ENCODE measurements at regions not wholly inside any gene's neighbourhood (a gene's known extent, or its start where the extent isn't known, plus 50 kb on each side); places are given as distances from the start of the nearest gene placed in this dataset.

GRCh38 chr2:217724471-217724870 is 278.3 kb downstream of the TNS1 start:
- intact Hi-C loops (cut with DNase I) = no loop called here
- no peak for DNase-seq (ENCODE audit: low spot score)

- no peak for DNase-seq (ENCODE audit: low spot score)
- intact Hi-C loops (cut with DNase I) = no loop called here
Observed at GRCh38 chr2:217723981-217724380, 278.8 kb downstream of the TNS1 start.

- DNase-seq (ENCODE audit: low spot score) = no peak
- intact Hi-C loops (cut with DNase I) = no loop called here
Observed at GRCh38 chr2:217722883-217723472, 279.8 kb downstream of the TNS1 start.

- DNase-seq (ENCODE audit: low spot score) = no peak
- intact Hi-C loops (cut with DNase I) = loop anchor here in 1 of 2 donors (10.0 kb wide), 1 partner anchor 203 kb away; no protein-coding TSS in a partner anchor
Observed at GRCh38 chr2:217717646-217718045, 285.1 kb downstream of the TNS1 start.

GRCh38 chr2:217715484-217715883 is 287.3 kb downstream of the TNS1 start:
- no peak for DNase-seq (ENCODE audit: low spot score)
- intact Hi-C loops (cut with DNase I) = loop anchor here in 1 of 2 donors (10.0 kb wide), 1 partner anchor 201 kb away; no protein-coding TSS in a partner anchor

- intact Hi-C loops (cut with DNase I) = loop anchor here in 1 of 2 donors (5.0 to 10.0 kb wide), 3 partner anchors 200 to 1032 kb away; partner anchors contain the start of gene IGFBP5
- peak; percentile 91 for DNase-seq (ENCODE audit: low spot score)
Observed at GRCh38 chr2:217714287-217714751, 288.5 kb downstream of the TNS1 start.

- intact Hi-C loops (cut with DNase I) = loop anchor here in 1 of 2 donors (5.0 to 10.0 kb wide), 3 partner anchors 199 to 1031 kb away; partner anchors contain the start of gene IGFBP5
- DNase-seq (ENCODE audit: low spot score) = peak; percentile 91
Observed at GRCh38 chr2:217713395-217714286, 289.2 kb downstream of the TNS1 start.

GRCh38 chr2:217712431-217712830 is 290.4 kb downstream of the TNS1 start:
- DNase-seq (ENCODE audit: low spot score) = no peak
- intact Hi-C loops (cut with DNase I) = loop anchor here in 1 of 2 donors (5.0 to 10.0 kb wide), 3 partner anchors 198 to 1030 kb away; partner anchors contain the start of gene IGFBP5

GRCh38 chr2:217711188-217711587 is 291.6 kb downstream of the TNS1 start:
- DNase-seq (ENCODE audit: low spot score) = no peak
- intact Hi-C loops (cut with DNase I) = loop anchor here in 1 of 2 donors (5.0 to 10.0 kb wide), 3 partner anchors 196 to 1029 kb away; partner anchors contain the start of gene IGFBP5

- no peak for DNase-seq (ENCODE audit: low spot score)
Observed at GRCh38 chr2:217710211-217710765, 292.5 kb downstream of the TNS1 start.

GRCh38 chr2:217709478-217710210 is 293.2 kb downstream of the TNS1 start:
- intact Hi-C loops (cut with DNase I) = loop anchor here in 1 of 2 donors (5.0 to 10.0 kb wide), 3 partner anchors 195 to 1027 kb away; partner anchors contain the start of gene IGFBP5
- DNase-seq (ENCODE audit: low spot score) = no peak

More at GRCh38 chr2:217710211-217710765, 292.5 kb downstream of the TNS1 start:
- intact Hi-C loops (cut with DNase I) = loop anchor here in 1 of 2 donors (5.0 to 10.0 kb wide), 3 partner anchors 195 to 1028 kb away; partner anchors contain the start of gene IGFBP5

GRCh38 chr2:217707131-217707611 is 295.6 kb downstream of the TNS1 start:
- DNase-seq (ENCODE audit: low spot score) = no peak
- intact Hi-C loops (cut with DNase I) = no loop called here

GRCh38 chr2:217706513-217706912 is 296.3 kb downstream of the TNS1 start:
- intact Hi-C loops (cut with DNase I) = no loop called here
- DNase-seq (ENCODE audit: low spot score) = no peak

GRCh38 chr2:217706095-217706494 is 296.7 kb downstream of the TNS1 start:
- intact Hi-C loops (cut with DNase I) = no loop called here
- DNase-seq (ENCODE audit: low spot score) = no peak

GRCh38 chr2:217705461-217705860 is 297.3 kb downstream of the TNS1 start:
- DNase-seq (ENCODE audit: low spot score) = no peak
- intact Hi-C loops (cut with DNase I) = no loop called here

GRCh38 chr2:217703999-217704398 is 298.8 kb downstream of the TNS1 start:
- no peak for DNase-seq (ENCODE audit: low spot score)
- intact Hi-C loops (cut with DNase I) = no loop called here

- no peak for DNase-seq (ENCODE audit: low spot score)
- intact Hi-C loops (cut with DNase I) = no loop called here
Observed at GRCh38 chr2:217703102-217703501, 299.7 kb downstream of the TNS1 start.

GRCh38 chr2:217701622-217702021 is 301.2 kb downstream of the TNS1 start:
- DNase-seq (ENCODE audit: low spot score) = no peak
- intact Hi-C loops (cut with DNase I) = no loop called here

GRCh38 chr2:217698691-217699090 is 304.1 kb downstream of the TNS1 start:
- intact Hi-C loops (cut with DNase I) = loop anchor here in 1 of 2 donors (5.0 kb wide), 1 partner anchor 806 kb away; no protein-coding TSS in a partner anchor

More at GRCh38 chr2:217698691-217699090, 304.1 kb downstream of the TNS1 start:
- no peak for DNase-seq (ENCODE audit: low spot score)
